CD4-positive, alpha-beta T cell treated with Interleukin-4 for 1 hour (primary cell): ENCODE measurements at regions not wholly inside any gene's neighbourhood (a gene's known extent, or its start where the extent isn't known, plus 50 kb on each side); places are given as distances from the start of the nearest gene placed in this dataset.

Source experiments
- DNase-seq, 2 donors: peaks; one replicate each; pipeline ENCODE4 v3.0.0-alpha.2; 2020 to 2022

DNA sequence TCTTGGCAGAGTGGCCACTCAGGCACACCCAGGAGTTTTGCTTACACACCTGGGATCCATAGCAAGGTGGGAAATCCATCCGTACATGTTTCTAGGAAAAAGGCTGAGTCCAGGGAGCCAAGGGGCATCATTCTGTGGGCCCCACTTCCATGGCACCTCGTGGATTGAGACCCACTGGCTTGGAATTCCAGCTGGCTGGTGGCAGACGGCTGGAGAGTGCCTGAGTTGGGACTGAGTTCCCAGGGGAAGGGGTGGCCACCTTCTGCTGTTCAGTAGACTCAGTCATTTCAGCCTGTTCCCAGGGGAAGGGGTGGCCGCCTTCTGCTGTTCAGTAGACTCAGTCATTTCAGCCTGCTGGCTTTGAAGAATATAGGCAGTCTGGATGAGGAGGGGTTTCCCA, 366.0 kb upstream of the GRIA3 start:
- DNase-seq = no peak

DNA sequence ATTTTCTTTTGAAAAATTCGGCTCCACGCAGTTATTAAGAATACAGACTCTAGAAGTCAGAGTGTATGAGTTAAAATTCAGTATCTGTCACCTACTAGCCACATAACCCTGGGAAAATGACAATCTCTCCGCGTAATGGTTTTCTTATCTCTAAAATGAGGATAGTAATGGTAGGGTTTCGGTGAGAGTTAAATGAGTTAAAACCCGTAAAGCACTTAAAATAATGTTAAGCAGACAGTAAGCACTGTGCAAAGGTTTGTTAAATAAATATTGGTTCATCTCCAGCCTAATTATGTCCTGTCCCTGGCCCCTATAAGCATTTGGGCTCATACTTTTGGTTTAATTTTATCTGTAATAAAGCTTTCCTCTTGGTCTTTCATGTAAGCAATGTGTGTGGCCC, 350.8 kb upstream of the GRIA3 start:
- no peak for DNase-seq

- DNase-seq = no peak
Observed at GRCh38 chrX:122835886-122836285, 348.2 kb upstream of the GRIA3 start.

- DNase-seq = no peak
Observed at GRCh38 chrX:122850326-122850725, 333.8 kb upstream of the GRIA3 start.

DNA sequence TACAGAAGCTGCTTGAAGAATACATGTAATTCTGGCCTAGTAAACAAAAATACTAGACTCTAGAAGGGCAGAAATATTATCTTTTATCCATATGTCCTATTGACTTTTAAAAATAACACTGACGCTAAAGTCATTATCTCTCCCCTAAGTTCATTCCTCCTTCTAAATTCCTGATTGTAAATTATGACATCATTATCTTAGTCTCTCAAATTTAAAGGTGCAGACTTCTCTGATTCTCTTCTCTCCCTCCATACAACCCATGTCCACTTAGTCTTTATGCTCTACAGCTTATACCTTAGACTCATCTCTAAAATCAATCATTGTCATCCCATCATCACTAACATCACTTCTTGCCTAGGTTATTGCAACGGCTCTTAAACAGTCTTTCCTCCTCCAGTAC, 327.9 kb upstream of the GRIA3 start:
- DNase-seq = no peak

GRCh38 chrX:122857734-122858133, 326.3 kb upstream of the GRIA3 start:
- DNase-seq = no peak

- no peak for DNase-seq
Observed at GRCh38 chrX:122863067-122863466, 321.0 kb upstream of the GRIA3 start.

DNA sequence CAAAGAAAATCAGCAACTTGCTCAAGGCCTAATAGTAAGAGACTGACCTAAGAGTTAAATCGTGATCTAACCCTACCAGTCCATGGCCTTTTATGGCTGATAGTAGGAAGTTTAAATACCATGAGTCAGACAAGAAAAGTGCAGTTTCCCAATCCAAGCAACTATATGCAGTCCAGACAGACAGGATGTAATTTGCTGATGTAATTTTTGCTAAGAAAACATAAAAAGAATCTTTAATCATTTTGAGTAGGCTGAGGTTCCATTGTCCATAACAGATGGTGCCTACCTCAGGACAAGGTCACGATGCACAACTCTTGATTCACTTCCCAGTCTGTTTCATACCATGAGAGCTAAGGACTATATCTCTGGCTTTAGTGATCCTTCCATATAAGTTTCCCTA, 317.5 kb upstream of the GRIA3 start:
- no peak for DNase-seq

- DNase-seq = no peak
Observed at GRCh38 chrX:122868631-122869030, 315.4 kb upstream of the GRIA3 start.

- DNase-seq = no peak
Observed at GRCh38 chrX:122869171-122869570, 314.9 kb upstream of the GRIA3 start.

- DNase-seq = no peak
Observed at GRCh38 chrX:122878269-122878668, 305.8 kb upstream of the GRIA3 start.

GRCh38 chrX:122880952-122881351, 303.1 kb upstream of the GRIA3 start:
- DNase-seq = no peak

GRCh38 chrX:122890729-122891128, 293.3 kb upstream of the GRIA3 start:
- DNase-seq = no peak

GRCh38 chrX:122906726-122907125, 277.4 kb upstream of the GRIA3 start:
- DNase-seq = no peak

- DNase-seq = no peak
Observed at GRCh38 chrX:122907375-122907774, 276.7 kb upstream of the GRIA3 start.

DNA sequence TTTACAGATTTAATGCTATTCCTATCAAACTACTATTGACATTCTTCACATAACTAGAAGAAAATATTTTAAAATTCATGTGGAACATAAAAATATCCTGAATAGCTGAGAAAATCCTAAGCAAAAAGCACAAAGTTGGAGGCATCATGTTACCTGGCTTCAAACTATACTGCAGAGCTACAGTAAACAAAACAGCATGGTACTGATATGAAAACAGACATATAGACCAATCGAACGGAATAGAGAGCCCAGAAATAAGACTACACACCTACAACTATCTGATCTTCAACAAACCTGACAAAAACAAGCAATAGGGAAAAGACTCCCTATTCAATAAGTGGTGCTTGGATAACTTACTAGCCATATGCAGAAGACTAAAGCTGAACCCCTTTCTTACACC, 273.4 kb upstream of the GRIA3 start:
- DNase-seq = no peak

DNA sequence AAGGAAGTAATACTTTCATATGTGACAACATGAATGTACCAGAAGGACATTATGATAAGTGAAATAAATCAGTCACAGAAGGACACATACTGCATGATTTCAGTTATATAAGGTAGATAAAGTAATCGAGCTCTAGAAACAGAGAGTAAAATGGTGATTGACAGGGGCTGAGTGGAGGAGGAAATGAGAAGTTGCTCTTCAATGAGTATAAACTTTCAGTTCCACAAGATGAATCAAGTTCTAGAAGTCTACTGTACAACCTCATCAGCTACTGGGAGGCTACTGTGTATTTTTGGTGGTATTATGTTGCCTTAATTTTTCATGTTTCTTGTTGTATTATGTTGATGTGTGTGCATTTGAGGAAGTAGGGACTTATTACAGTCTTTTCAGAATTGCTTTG, 270.9 kb upstream of the GRIA3 start:
- DNase-seq = no peak

DNA sequence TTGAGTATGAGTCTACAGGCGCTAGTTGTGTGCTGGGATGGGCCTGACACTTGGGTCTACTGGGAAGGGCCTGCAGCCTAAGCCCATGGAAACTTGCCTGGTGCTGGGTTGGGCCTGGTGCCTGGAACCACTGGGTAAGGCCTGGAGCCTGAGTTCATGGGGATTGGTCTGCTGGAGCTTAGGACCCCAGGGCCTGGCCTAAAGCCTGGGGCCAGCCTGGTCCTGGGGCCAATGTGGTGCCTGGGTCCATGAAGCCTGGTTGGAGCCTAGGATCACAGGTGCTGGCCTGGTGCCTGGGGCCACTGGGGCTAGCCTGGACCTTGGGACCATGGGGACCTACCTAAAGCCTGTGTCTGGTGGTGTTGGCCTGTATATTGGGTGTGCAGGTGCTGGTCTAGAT, 270.3 kb upstream of the GRIA3 start:
- no peak for DNase-seq

DNA sequence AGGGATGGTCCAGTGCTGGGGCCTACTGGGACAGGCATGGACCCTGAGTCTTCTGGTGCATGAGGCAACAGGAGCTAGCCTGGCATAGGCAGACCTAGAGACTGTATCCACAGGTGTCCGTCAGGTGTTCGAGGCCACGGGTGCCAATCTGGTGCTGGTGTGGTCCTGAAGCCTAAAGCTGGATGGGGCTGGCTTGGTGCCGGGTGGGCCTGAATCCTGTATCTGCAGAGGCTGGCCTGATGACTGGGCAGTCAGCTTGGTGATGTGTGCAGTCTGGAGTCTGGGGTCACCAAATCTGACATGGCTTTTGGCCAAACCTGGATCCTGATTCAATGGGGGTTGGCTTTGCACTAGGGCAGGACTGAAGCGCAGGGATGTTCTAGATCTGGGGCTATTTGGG, 269.8 kb upstream of the GRIA3 start:
- DNase-seq = no peak

GRCh38 chrX:122934131-122934530, 249.9 kb upstream of the GRIA3 start:
- DNase-seq = no peak

- DNase-seq = no peak
Observed at GRCh38 chrX:122940199-122940598, 243.9 kb upstream of the GRIA3 start.

DNA sequence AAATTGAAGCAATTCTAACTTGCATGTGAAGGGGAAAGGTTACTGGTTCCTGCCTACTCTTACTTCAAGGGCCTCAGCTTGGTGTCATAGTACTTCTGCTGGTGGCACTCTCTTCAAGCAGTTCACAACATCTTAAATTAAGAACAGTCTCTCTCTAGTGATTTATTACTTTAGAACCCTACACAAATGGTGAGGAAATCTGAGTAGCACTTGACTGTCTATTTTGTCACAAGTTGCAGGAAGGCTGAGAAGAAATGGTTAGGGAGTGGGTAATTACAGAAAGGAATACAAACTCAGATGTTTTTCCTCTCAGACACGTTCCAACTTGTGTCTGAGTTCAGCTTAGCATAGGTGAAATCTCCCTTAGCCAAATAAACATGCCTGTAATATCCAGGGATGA, 242.3 kb upstream of the GRIA3 start:
- DNase-seq = no peak

GRCh38 chrX:122943918-122944317, 240.2 kb upstream of the GRIA3 start:
- DNase-seq = no peak

DNA sequence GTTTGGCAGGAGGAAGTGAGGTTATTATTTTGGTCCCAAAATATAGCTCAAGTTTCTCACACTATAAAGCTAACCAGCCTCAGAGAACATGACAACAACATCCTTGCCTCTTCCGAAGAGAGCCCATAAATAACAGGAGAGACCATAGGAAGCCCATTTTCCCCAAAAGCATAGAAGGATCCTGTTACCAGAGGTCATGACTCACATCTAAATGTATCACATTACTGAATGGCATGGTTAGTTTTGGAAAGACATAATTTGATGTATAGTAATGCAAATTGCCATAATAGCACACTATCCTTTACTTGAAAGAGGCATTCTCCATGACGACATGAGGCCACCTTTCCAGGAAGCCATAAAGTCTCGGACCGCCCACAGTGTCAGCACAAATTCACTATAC, 238.8 kb upstream of the GRIA3 start:
- no peak for DNase-seq

- no peak for DNase-seq
Observed at GRCh38 chrX:122972604-122973003, 211.5 kb upstream of the GRIA3 start.

DNA sequence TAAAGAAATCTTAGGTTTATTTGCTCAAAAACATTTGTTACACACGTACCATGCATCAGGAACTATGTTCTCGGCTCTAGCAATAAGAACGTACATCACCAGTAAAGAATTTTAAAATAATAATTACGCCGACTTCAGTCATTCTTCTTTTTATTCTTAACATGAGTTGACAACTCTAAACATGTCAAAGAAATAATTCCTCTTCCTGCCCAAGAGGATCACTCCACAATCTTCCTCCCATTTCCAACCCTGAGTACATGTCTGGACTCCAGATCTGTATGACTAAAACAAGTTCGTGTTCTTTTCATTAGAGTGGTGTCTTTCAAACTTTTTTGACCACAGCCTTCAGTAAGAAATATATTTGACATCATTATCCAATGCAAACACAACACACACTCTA, 201.6 kb upstream of the GRIA3 start:
- no peak for DNase-seq
